Mesenchymal stem cell (in vitro differentiated cells and primary cell): ENCODE measurements at regions not wholly inside any gene's neighbourhood (a gene's known extent, or its start where the extent isn't known, plus 50 kb on each side); places are given as distances from the start of the nearest gene placed in this dataset.

Source experiments
- DNase-seq: peaks from one replicate; pipeline ENCODE4 v3.0.0-alpha.2; 2013
- H2AFZ ChIP-seq: one replicate; pipeline ENCODE4 v1.6.1; 2013; ENCODE audit warnings: low read depth, mild to moderate bottlenecking, control low read depth, inconsistent platforms, low read length, moderate library complexity
- H2AK5ac ChIP-seq: 2 replicates; pipeline ENCODE4 v1.6.1; 2013; ENCODE audit warnings: low read length, moderate library complexity, mild to moderate bottlenecking, inconsistent platforms; ENCODE audit not compliant: severe bottlenecking
- H2BK120ac ChIP-seq: one replicate; pipeline ENCODE4 v1.6.1; 2013; ENCODE audit warnings: low read depth, mild to moderate bottlenecking, inconsistent platforms, low read length, moderate library complexity
- H2BK12ac ChIP-seq, 2 experiments: one replicate each; pipeline ENCODE4 v1.6.1; 2013; ENCODE audit warnings: inconsistent platforms in 2 of 2, low read length in 2 of 2, mild to moderate bottlenecking in 2 of 2, moderate library complexity in 2 of 2, control low read depth in 1 of 2
- H2BK15ac ChIP-seq: one replicate; pipeline ENCODE4 v1.6.1; 2013; ENCODE audit warnings: mild to moderate bottlenecking, low read depth, inconsistent platforms; ENCODE audit not compliant: poor library complexity, severe bottlenecking
- H2BK5ac ChIP-seq: 2 replicates; pipeline ENCODE4 v1.6.1; 2013; ENCODE audit warnings: low read depth, mild to moderate bottlenecking, low read length, control low read depth, inconsistent platforms; ENCODE audit not compliant: poor library complexity, severe bottlenecking
- H3K14ac ChIP-seq, 2 experiments: one replicate each; pipeline ENCODE4 v1.6.1; 2013; ENCODE audit warnings: inconsistent platforms in 2 of 2, low read length in 2 of 2, control low read depth in 1 of 2, mild to moderate bottlenecking in 1 of 2, moderate library complexity in 1 of 2
- H3K18ac ChIP-seq, 2 experiments: one replicate each; pipeline ENCODE4 v1.6.1; 2013; ENCODE audit warnings: inconsistent platforms in 2 of 2, low read length in 2 of 2, control low read depth in 1 of 2, low read depth in 1 of 2, mild to moderate bottlenecking in 1 of 2
- H3K23ac ChIP-seq, 2 experiments: one replicate each; pipeline ENCODE4 v1.6.1; 2013; ENCODE audit warnings: inconsistent platforms in 2 of 2, low read length in 2 of 2, mild to moderate bottlenecking in 2 of 2, moderate library complexity in 2 of 2, control low read depth in 1 of 2
- H3K27ac ChIP-seq: 2 replicates; pipeline ENCODE4 v1.5.1; 2013; ENCODE audit warnings: mild to moderate bottlenecking, moderate library complexity, low read length, control low read depth, inconsistent platforms; ENCODE audit not compliant: poor library complexity, severe bottlenecking
- H3K27me3 ChIP-seq, 2 experiments: 2 replicates each; pipeline versions ENCODE4 v1.6.1 to v1.7.0; 2013; ENCODE audit warnings: low read length in 2 of 2, mild to moderate bottlenecking in 2 of 2, moderate library complexity in 2 of 2, control low read depth in 1 of 2, inconsistent platforms in 1 of 2; ENCODE audit not compliant: control insufficient read depth in 1 of 2, insufficient read depth in 1 of 2
- H3K36me3 ChIP-seq, 2 experiments: 2 replicates each; pipeline versions ENCODE4 v1.6.1 to v1.7.0; 2013; ENCODE audit warnings: low read length in 2 of 2, control low read depth in 1 of 2, inconsistent platforms in 1 of 2, low read depth in 1 of 2, mild to moderate bottlenecking in 1 of 2; ENCODE audit not compliant: insufficient read depth in 2 of 2, control insufficient read depth in 1 of 2
- H3K4ac ChIP-seq, 2 experiments: one replicate each; pipeline ENCODE4 v1.6.1; 2013; ENCODE audit warnings: inconsistent platforms in 2 of 2, low read length in 2 of 2, mild to moderate bottlenecking in 2 of 2, moderate library complexity in 2 of 2, control low read depth in 1 of 2, low read depth in 1 of 2
- H3K4me1 ChIP-seq: 2 replicates; pipeline ENCODE4 v1.6.1; 2013; ENCODE audit warnings: low read depth, low read length, control low read depth; ENCODE audit not compliant: control insufficient read depth, insufficient read depth
- H3K4me2 ChIP-seq: 2 replicates; pipeline ENCODE4 v1.6.1; 2013; ENCODE audit warnings: low read length, mild to moderate bottlenecking, inconsistent platforms; ENCODE audit not compliant: poor library complexity, severe bottlenecking
- H3K4me3 ChIP-seq, 2 experiments: 2 replicates each; pipeline versions ENCODE4 v1.5.1 to v1.7.0; 2013; ENCODE audit warnings: low read length in 2 of 2, mild to moderate bottlenecking in 2 of 2, control low read depth in 1 of 2, low read depth in 1 of 2; ENCODE audit not compliant: insufficient read depth in 1 of 2
- H3K79me1 ChIP-seq: replicated peaks from 2 replicates; pipeline ENCODE4 v1.6.1; 2013; ENCODE audit warnings: mild to moderate bottlenecking, control low read depth, low read length, inconsistent platforms; ENCODE audit not compliant: poor library complexity, severe bottlenecking
- H3K9ac ChIP-seq: 2 replicates; pipeline ENCODE4 v1.7.0; 2013; ENCODE audit warnings: mild to moderate bottlenecking, low read length, moderate library complexity
- H3K9me3 ChIP-seq: 2 replicates; pipeline ENCODE4 v1.7.0; 2013; ENCODE audit warnings: mild to moderate bottlenecking, low read length; ENCODE audit not compliant: control insufficient read depth
- H4K8ac ChIP-seq: one replicate; pipeline ENCODE4 v1.6.1; 2013; ENCODE audit warnings: inconsistent platforms, mild to moderate bottlenecking, low read length, moderate library complexity
- H4K91ac ChIP-seq: one replicate; pipeline ENCODE4 v1.6.1; 2013; ENCODE audit warnings: mild to moderate bottlenecking, low read length, inconsistent platforms
- WGBS: methylation state at CpG from one replicate; pipeline ENCODE4 v1.1.7; 2013; ENCODE audit warnings: mixed read lengths; 5-methylcytosine and 5-hydroxymethylcytosine counted together

DNA sequence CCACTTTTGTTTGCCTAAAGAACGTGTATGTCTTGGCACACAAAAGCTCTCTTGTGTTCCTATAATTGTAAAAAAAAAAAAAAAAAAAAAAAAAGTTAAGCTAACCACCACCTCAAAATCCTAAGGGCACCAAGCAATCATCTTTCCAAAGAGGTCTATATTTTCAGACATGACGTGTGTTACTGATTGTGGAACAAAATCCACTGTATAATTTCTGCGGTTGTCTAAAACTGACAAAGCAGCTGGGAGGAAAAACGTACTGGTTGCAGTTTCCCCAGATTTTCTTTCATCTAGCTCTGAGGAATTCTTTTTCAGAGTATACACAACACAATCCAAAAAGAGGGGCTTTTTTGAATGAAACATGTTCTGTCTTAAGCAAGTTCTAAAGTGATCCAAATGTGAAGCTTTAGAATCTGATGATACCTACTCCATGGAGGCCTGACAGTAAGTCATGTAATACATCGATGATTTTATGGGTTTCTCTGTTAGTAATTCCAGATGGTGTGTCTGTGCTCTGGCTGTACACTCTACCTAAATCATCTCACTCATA is 375.6 kb upstream of the NUDT12 start:
- no peaks in the 10 kb centered on the region for H3K36me3 ChIP-seq

DNA sequence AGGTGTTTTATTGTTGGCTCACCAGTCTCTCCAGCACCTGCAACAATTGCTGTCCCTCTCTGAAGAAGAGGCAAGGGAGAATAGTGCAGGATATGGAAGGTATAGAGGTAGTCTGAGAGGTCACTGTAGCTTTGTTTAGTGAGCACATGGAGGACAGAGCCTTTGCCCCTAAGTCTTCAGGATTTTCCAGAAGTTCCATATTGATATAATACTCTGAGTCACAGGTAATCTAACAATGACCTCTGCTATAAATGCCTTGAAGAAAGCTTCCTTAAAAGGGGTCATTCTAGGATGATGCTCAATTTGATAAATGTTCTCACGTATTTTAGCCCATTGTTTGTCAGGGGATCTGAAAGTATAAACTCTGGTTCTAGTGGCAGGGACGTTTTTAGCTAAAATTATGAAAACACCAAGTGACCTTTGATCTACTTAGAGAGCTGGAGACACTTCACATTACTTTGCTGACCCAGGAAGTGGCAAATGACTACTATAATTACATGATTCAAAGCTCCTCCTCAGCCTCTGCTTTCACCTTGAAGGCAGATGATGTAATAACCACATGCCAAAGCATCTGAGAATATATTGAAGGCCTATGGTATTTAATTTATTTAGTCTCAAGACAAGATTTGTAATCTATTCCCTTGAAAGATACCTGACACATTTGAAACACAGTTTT is 366.9 kb upstream of the NUDT12 start:
- H3K9ac ChIP-seq = no peak overlapping the region
- H2AFZ ChIP-seq = no peak overlapping the region
- no peak overlapping the region for H2BK15ac ChIP-seq
- H4K91ac ChIP-seq = no peak overlapping the region
- no peaks in the 10 kb centered on the region for H3K4me1 ChIP-seq
- H2BK120ac ChIP-seq = no peak overlapping the region
- no peak overlapping the region for H2BK5ac ChIP-seq
- no peak overlapping the region for H3K14ac ChIP-seq
- H3K4me2 ChIP-seq = no peak overlapping the region
- WGBS = 23% methylated on average over 2 of the region's 2 CpGs
- H3K79me1 ChIP-seq = no peaks in the 10 kb centered on the region
- no peak overlapping the region for H3K18ac ChIP-seq
- no peak overlapping the region for H3K4me3 ChIP-seq
- no peak overlapping the region for H2AK5ac ChIP-seq
- no peak overlapping the region for H3K4ac ChIP-seq
- no peak overlapping the region for H3K23ac ChIP-seq
- no peak overlapping the region for H3K27ac ChIP-seq
- H3K27me3 ChIP-seq = no peaks in the 10 kb centered on the region
- DNase-seq = no peak
- H3K36me3 ChIP-seq = no peaks in the 10 kb centered on the region
- no peaks in the 10 kb centered on the region for H3K9me3 ChIP-seq
- no peak overlapping the region for H2BK12ac ChIP-seq
- H4K8ac ChIP-seq = no peak overlapping the region

More for the DNA sequence above, 375.6 kb upstream of the NUDT12 start:
- WGBS = 84% methylated on average over 3 of the region's 5 CpGs
- Histone ChIP-seq H2BK120ac (no peak overlapping the region), H3K9me3 (no peaks in the 10 kb centered on the region), H4K91ac (no peak overlapping the region), H3K27ac (no peak overlapping the region), H3K79me1 (no peaks in the 10 kb centered on the region), H2AFZ (no peak overlapping the region), H4K8ac (no peak overlapping the region), H2BK5ac (no peak overlapping the region), H3K4me3 (no peak overlapping the region), H3K18ac (no peak overlapping the region), H2AK5ac (no peak overlapping the region), H3K23ac (no peak overlapping the region), H2BK15ac (no peak overlapping the region), H3K9ac (no peak overlapping the region), H3K27me3 (no peaks in the 10 kb centered on the region), H3K4me2 (no peak overlapping the region), H3K4ac (no peak overlapping the region), H3K4me1 (no peaks in the 10 kb centered on the region), H3K14ac (no peak overlapping the region), H2BK12ac (no peak overlapping the region)
- no peak for DNase-seq

DNA sequence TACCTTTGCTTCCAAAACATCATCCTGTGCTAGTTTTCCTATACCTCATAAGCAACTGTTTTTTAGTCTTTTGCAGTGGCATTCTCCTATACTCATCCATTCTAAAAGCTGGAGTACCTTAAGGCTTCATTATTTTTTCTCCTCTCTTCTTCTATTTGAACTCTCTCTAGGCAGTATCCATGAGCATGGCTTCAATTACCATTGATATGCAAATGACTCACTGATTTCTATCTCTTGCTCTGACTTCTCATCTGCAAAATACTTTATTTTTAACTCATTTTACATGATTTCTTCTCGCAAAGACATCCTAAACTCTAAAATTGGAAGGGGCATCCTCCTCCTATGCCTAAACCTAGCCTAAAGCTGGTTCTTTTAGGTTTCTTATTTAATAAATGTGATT is 365.1 kb upstream of the NUDT12 start:
- Histone ChIP-seq H3K4me2 (no peak overlapping the region), H3K79me1 (no peaks in the 10 kb centered on the region), H3K4me3 (no peak overlapping the region), H2BK12ac (no peak overlapping the region), H3K23ac (no peak overlapping the region), H3K14ac (no peak overlapping the region), H2BK15ac (no peak overlapping the region), H3K4ac (no peak overlapping the region), H2BK120ac (no peak overlapping the region), H4K8ac (no peak overlapping the region), H3K4me1 (no peaks in the 10 kb centered on the region), H3K9ac (no peak overlapping the region), H2AK5ac (no peak overlapping the region), H3K36me3 (no peaks in the 10 kb centered on the region), H3K27me3 (no peaks in the 10 kb centered on the region), H2AFZ (no peak overlapping the region), H3K27ac (no peak overlapping the region), H2BK5ac (no peak overlapping the region), H3K18ac (no peak overlapping the region), H4K91ac (no peak overlapping the region), H3K9me3 (no peaks in the 10 kb centered on the region)
- 100% methylated on average over 1 of the region's 1 CpG for WGBS
- DNase-seq = no peak

DNA sequence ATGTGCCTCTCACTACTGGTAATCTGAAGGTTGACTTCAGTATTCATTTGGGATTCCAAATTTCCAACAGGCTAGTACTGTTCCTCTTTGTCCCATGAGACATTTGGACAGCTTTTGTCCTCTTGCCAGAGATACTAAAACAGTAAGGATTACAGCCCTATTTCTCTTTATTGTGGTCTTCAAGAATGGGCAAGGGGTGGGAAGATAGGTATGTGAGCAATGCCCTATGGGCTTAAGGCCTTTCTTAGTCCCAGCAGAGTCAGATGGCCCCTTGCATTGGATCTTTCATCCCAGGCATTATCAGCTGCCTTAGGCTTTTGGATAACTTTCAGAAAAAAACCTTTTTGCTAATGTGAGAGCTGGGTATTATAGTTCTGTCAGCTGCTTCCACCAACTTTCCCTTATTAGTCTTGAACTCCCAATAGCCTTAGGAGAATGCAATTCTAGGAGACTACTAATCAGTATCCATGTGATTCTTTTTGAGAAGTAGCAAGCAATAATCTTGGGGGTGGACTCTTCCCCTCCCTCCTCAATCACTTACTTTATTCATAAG is 361.1 kb upstream of the NUDT12 start:
- Histone ChIP-seq H3K79me1 (no peaks in the 10 kb centered on the region), H3K36me3 (no peaks in the 10 kb centered on the region), H3K9ac (no peak overlapping the region), H3K9me3 (no peaks in the 10 kb centered on the region), H2BK120ac (no peak overlapping the region), H2BK12ac (no peak overlapping the region), H3K4me1 (peaks cover 2% of the 10 kb centered on the region), H3K4ac (no peak overlapping the region), H3K18ac (no peak overlapping the region), H2BK5ac (no peak overlapping the region), H3K27ac (no peak overlapping the region), H2AFZ (no peak overlapping the region), H3K4me3 (no peak overlapping the region), H3K4me2 (no peak overlapping the region), H4K8ac (no peak overlapping the region), H2BK15ac (no peak overlapping the region), H2AK5ac (no peak overlapping the region), H3K14ac (no peak overlapping the region), H3K27me3 (no peaks in the 10 kb centered on the region), H4K91ac (no peak overlapping the region), H3K23ac (no peak overlapping the region)
- no peak for DNase-seq
